ENCODE measurements at regions not wholly inside any gene's neighbourhood (a gene's known extent, or its start where the extent isn't known, plus 50 kb on each side); places are given as distances from the start of the nearest gene placed in this dataset.

- peaks cover 0 to 6% (median 0%) of the 10 kb centered on the region in 5 donors for H3K4me1 ChIP-seq (ENCODE audit: control insufficient read depth in 5 of 5, insufficient read depth in 5 of 5, low read length in 5 of 5)
- DNase-seq (no peak), ATAC-seq (ENCODE audit: insufficient read depth, low FRiP score) (no peak)
- no peak overlapping the region for H3K4me3 ChIP-seq
- H3K27ac ChIP-seq (ENCODE audit: low read depth in 1 of 2, low read length in 1 of 2) = no peak overlapping the region
- no peak for TF ChIP-seq CTCF (IDR thresholded peaks at IDR 0.05; ENCODE audit: control extremely low read depth, extremely low read depth)
- 91% methylated on average over 1 of the region's 1 CpG for WGBS, 2 donors
- H3K9me3 ChIP-seq (ENCODE audit: control insufficient read depth in 4 of 4, insufficient read depth in 3 of 4, low read length in 3 of 4) = no peaks in the 10 kb centered on the region
- peaks cover 0 to 14% (median 1%) of the 10 kb centered on the region in 4 donors for H3K36me3 ChIP-seq (ENCODE audit: control insufficient read depth in 4 of 4, insufficient read depth in 4 of 4, low read length in 4 of 4)
- no peak overlapping the region for H3K9ac ChIP-seq (ENCODE audit: insufficient read depth in 1 of 2, low read length in 2 of 2)
- no peaks in the 10 kb centered on the region for H3K27me3 ChIP-seq (ENCODE audit: control insufficient read depth in 3 of 3, insufficient read depth in 3 of 3, low read length in 2 of 3)
These were observed 282.1 kb upstream of the MKLN1 start for GRCh38 chr7:131045526-131045925.

- 91 to 99% methylated on average over 1 of the region's 1 CpG for WGBS, 2 donors
- Histone ChIP-seq H3K27ac (ENCODE audit: low read depth in 1 of 2, low read length in 1 of 2) (no peak overlapping the region), H3K27me3 (ENCODE audit: control insufficient read depth in 3 of 3, insufficient read depth in 3 of 3, low read length in 2 of 3) (no peaks in the 10 kb centered on the region), H3K9me3 (ENCODE audit: control insufficient read depth in 4 of 4, insufficient read depth in 3 of 4, low read length in 3 of 4) (no peaks in the 10 kb centered on the region), H3K4me1 (ENCODE audit: control insufficient read depth in 5 of 5, insufficient read depth in 5 of 5, low read length in 5 of 5) (peaks cover 0 to 6% (median 0%) of the 10 kb centered on the region in 5 donors), H3K9ac (ENCODE audit: insufficient read depth in 1 of 2, low read length in 2 of 2) (no peak overlapping the region), H3K4me3 (no peak overlapping the region), H3K36me3 (ENCODE audit: control insufficient read depth in 4 of 4, insufficient read depth in 4 of 4, low read length in 4 of 4) (peaks cover 0 to 14% (median 1%) of the 10 kb centered on the region in 4 donors)
- TF ChIP-seq CTCF (IDR thresholded peaks at IDR 0.05; ENCODE audit: control extremely low read depth, extremely low read depth) = no peak
- no peak for ATAC-seq (ENCODE audit: insufficient read depth, low FRiP score)
- DNase-seq = no peak
These were observed 281.4 kb upstream of the MKLN1 start for GRCh38 chr7:131046246-131046645.

- WGBS, 2 donors = 81 to 84% methylated on average over 2 of the region's 2 CpGs
- peaks cover 0 to 12% (median 3%) of the 10 kb centered on the region in 4 donors for H3K36me3 ChIP-seq (ENCODE audit: control insufficient read depth in 4 of 4, insufficient read depth in 4 of 4, low read length in 4 of 4)
- no peak for ATAC-seq (ENCODE audit: insufficient read depth, low FRiP score)
- TF ChIP-seq CTCF (IDR thresholded peaks at IDR 0.05; ENCODE audit: control extremely low read depth, extremely low read depth) = no peak
- no peak overlapping the region for H3K9ac ChIP-seq (ENCODE audit: insufficient read depth in 1 of 2, low read length in 2 of 2)
- H3K4me3 ChIP-seq = no peak overlapping the region
- no peaks in the 10 kb centered on the region for H3K27me3 ChIP-seq (ENCODE audit: control insufficient read depth in 3 of 3, insufficient read depth in 3 of 3, low read length in 2 of 3)
- H3K9me3 ChIP-seq (ENCODE audit: control insufficient read depth in 4 of 4, insufficient read depth in 3 of 4, low read length in 3 of 4) = no peaks in the 10 kb centered on the region
- no peak for DNase-seq
- H3K4me1 ChIP-seq (ENCODE audit: control insufficient read depth in 5 of 5, insufficient read depth in 5 of 5, low read length in 5 of 5) = peaks cover 0 to 4% (median 0%) of the 10 kb centered on the region in 5 donors
- no peak overlapping the region for H3K27ac ChIP-seq (ENCODE audit: low read depth in 1 of 2, low read length in 1 of 2)
These were observed 279.9 kb upstream of the MKLN1 start for GRCh38 chr7:131047651-131048304.

- WGBS, 2 donors = 88 to 93% methylated on average over 2 of the region's 2 CpGs
- no peak for TF ChIP-seq CTCF (IDR thresholded peaks at IDR 0.05; ENCODE audit: control extremely low read depth, extremely low read depth)
These were observed 276.4 kb upstream of the MKLN1 start for GRCh38 chr7:131051304-131051703.

More at GRCh38 chr7:131051304-131051703, 276.4 kb upstream of the MKLN1 start:
- Histone ChIP-seq H3K36me3 (ENCODE audit: control insufficient read depth in 4 of 4, insufficient read depth in 4 of 4, low read length in 4 of 4) (peaks cover 0 to 10% (median 2%) of the 10 kb centered on the region in 4 donors), H3K4me3 (no peak overlapping the region), H3K9ac (ENCODE audit: insufficient read depth in 1 of 2, low read length in 2 of 2) (no peak overlapping the region), H3K27me3 (ENCODE audit: control insufficient read depth in 3 of 3, insufficient read depth in 3 of 3, low read length in 2 of 3) (no peaks in the 10 kb centered on the region), H3K4me1 (ENCODE audit: control insufficient read depth in 5 of 5, insufficient read depth in 5 of 5, low read length in 5 of 5) (peaks cover 0 to 18% (median 0%) of the 10 kb centered on the region in 5 donors), H3K27ac (ENCODE audit: low read depth in 1 of 2, low read length in 1 of 2) (no peak overlapping the region), H3K9me3 (ENCODE audit: control insufficient read depth in 4 of 4, insufficient read depth in 3 of 4, low read length in 3 of 4) (no peaks in the 10 kb centered on the region)
- DNase-seq (no peak), ATAC-seq (ENCODE audit: insufficient read depth, low FRiP score) (no peak)
